ENCODE measurements at regions not wholly inside any gene's neighbourhood (a gene's known extent, or its start where the extent isn't known, plus 50 kb on each side); places are given as distances from the start of the nearest gene placed in this dataset.

DNA sequence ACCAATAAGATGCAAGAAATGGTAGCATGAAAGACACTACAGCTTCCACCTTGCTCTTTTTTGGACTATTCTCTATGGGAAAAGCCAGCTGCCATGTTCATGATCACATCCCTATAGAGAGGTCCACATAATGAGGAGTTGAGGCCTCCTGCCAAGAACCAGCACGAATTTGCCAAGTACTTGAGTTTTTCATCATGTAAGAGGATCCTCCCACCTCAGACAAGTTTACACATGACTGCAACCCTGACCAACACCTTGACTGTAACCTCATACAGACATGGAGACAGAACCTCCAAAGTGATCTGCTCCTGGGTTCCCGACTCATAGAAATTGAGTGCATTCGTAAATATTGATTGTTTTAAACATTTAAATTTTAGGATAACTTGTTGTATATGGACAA lies 135.2 kb upstream of the TSPAN5 start:
- Mint-ChIP-seq H3K36me3 (ENCODE audit: low read depth) (no peaks in the 10 kb centered on the region), H3K27me3 (no peaks in the 10 kb centered on the region), H3K4me3 (no peak overlapping the region), H3K4me1 (peaks cover 16% of the 10 kb centered on the region), H3K27ac (no peak overlapping the region), H3K9me3 (ENCODE audit: low read depth) (no peaks in the 10 kb centered on the region)
- ATAC-seq, result no peak
- ChIA-PET POLR2A (no interaction called here), CTCF (no interaction called here)
- intact Hi-C loops (cut with DNase I, micrococcal nuclease), result no loop called here
- no peak for DNase-seq

DNA sequence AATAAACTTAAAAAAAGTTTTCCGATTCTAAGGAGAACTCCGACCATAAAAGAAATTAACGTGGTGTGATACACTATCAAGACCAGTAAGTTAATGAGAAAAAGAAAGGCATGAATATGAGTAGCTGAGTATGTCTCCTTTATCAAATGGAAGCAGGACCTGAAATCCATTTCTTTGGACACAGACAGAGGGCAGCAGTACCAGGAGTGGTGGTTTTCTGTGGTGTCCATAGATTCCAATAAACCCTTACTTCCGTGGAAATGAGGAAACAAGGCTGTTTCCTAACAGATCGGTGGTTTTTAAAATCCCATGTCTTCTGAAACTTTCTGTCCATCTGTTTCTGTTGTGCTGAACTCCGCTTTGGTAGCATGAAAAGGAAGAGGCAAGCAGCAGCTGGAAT lies 128.5 kb upstream of the TSPAN5 start:
- DNase-seq, result no peak
- ATAC-seq, result no peak
- H3K36me3 Mint-ChIP-seq (ENCODE audit: low read depth), result no peaks in the 10 kb centered on the region
- no peak overlapping the region for H3K4me3 Mint-ChIP-seq
- H3K27me3 Mint-ChIP-seq, result no peaks in the 10 kb centered on the region
- ChIA-PET POLR2A (no interaction called here), CTCF (interaction anchor here (0.6 to 0.7 kb wide), 2 partner anchors 16 to 208 kb away, joined by 3 read pairs; no protein-coding TSS in a partner anchor)
- no peaks in the 10 kb centered on the region for H3K4me1 Mint-ChIP-seq
- H3K27ac Mint-ChIP-seq, result no peak overlapping the region
- intact Hi-C loops (cut with DNase I, micrococcal nuclease), result no loop called here
- H3K9me3 Mint-ChIP-seq (ENCODE audit: low read depth), result no peaks in the 10 kb centered on the region

DNA sequence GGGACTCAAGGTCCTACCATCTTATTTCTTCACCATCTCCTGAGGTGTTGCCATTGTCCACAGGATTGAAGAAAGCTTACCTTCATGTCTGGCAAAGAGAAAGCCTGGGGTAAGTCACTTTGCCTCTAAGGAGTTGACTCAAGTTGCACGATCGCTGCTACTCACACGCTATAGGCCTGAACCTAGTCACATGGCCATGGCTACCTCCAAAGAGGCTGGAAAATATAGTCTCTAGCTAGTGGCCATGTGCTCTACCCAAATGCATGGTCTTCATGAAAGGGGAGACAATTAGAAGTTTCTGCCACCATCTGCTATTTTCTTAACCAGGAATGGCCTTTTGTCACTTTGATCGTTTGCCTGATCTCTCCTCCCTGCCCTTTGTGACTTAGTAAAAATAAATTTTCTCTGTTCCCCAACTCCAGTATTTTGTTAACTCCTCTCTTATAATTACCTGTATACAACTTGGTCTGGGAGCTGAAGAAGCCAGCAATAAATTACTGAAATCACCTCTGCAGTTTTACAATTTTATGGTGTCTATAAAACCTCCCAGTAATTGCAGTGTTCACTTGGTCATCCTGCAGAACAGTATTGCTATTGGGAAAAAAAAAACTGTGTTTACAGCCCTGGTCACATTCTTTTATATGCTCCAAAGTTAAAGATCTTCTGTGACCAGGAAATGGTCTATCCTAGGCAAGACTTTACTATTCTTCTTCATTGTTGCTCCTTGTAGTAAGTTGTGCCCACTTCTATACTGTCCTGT lies 126.7 kb upstream of the TSPAN5 start:
- ATAC-seq, result no peak
- no peaks in the 10 kb centered on the region for H3K9me3 Mint-ChIP-seq (ENCODE audit: low read depth)
- ChIA-PET CTCF (no interaction called here), POLR2A (interaction anchor here (0.5 kb wide), 1 partner anchor 160 kb away, joined by 3 read pairs; no protein-coding TSS in a partner anchor)
- intact Hi-C loops (cut with DNase I, micrococcal nuclease), result no loop called here
- no peaks in the 10 kb centered on the region for H3K27me3 Mint-ChIP-seq
- no peaks in the 10 kb centered on the region for H3K4me1 Mint-ChIP-seq
- H3K27ac Mint-ChIP-seq, result no peak overlapping the region
- no peak overlapping the region for H3K4me3 Mint-ChIP-seq
- no peaks in the 10 kb centered on the region for H3K36me3 Mint-ChIP-seq (ENCODE audit: low read depth)
- no peak for DNase-seq

DNA sequence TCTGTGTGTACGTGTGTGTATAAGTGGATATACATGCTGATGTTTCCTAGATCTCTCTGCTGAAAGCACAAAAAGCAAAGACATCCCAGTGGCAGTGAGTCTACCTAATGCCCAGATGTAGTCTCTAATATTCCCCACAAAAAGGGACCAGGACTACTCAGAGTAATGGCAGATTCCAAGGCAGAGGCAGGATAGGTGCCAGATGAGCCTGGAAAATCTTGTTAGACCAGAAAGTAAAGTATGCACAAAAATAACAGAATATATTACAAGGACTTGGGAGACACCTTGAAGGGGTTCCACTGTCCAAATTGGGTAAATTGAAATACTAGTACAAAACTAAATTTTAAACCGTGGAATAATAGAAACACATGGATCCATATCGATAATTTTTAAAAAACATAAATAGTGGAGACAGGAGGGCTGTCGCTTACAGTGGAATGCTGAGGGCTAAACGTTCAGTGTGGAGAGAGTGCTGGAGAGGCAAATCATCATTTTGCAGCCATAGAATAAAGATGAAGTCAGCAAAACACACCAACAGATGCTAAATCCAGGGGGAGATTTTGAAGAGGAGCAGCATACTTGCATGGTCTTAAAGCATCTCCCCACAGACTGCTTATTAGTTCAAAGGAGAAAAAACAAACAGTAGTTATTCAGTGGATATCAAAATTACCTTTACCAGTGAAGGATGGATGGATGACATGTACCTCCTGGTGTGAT lies 123.4 kb upstream of the TSPAN5 start:
- Mint-ChIP-seq H3K27me3 (no peaks in the 10 kb centered on the region), H3K27ac (no peak overlapping the region), H3K4me1 (no peaks in the 10 kb centered on the region), H3K36me3 (ENCODE audit: low read depth) (no peaks in the 10 kb centered on the region), H3K9me3 (ENCODE audit: low read depth) (no peaks in the 10 kb centered on the region), H3K4me3 (no peak overlapping the region)
- no peak for ATAC-seq
- DNase-seq, result no peak
- ChIA-PET POLR2A (no interaction called here), CTCF (no interaction called here)
- intact Hi-C loops (cut with DNase I, micrococcal nuclease), result no loop called here

DNA sequence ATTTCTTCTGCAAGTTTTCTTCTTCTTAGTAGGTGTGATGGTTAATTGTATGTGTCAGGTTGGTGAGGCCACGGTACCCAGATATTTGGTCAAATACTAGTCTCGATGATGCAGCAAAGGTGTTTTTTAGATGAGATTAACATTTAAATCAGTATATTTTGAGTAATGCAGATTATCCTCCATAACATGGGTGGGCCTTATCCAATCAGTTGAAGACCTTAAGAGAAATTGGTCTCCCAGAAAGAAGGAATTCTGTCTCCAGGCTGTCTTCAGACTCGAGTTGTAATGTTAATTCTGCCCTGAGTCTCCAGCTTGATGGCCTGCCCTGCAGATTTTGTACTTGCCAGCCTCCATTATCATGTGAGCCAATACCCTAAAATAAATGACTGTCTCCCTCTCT lies 122.5 kb upstream of the TSPAN5 start:
- H3K9me3 Mint-ChIP-seq (ENCODE audit: low read depth), result no peaks in the 10 kb centered on the region
- POLR2A ChIA-PET, result no interaction called here
- H3K4me3 Mint-ChIP-seq, result no peak overlapping the region
- CTCF ChIA-PET, result no interaction called here
- intact Hi-C loops (cut with DNase I, micrococcal nuclease), result no loop called here
- no peaks in the 10 kb centered on the region for H3K4me1 Mint-ChIP-seq
- no peaks in the 10 kb centered on the region for H3K27me3 Mint-ChIP-seq
- no peak for ATAC-seq
- no peak for DNase-seq
- no peak overlapping the region for H3K27ac Mint-ChIP-seq
- no peaks in the 10 kb centered on the region for H3K36me3 Mint-ChIP-seq (ENCODE audit: low read depth)

DNA sequence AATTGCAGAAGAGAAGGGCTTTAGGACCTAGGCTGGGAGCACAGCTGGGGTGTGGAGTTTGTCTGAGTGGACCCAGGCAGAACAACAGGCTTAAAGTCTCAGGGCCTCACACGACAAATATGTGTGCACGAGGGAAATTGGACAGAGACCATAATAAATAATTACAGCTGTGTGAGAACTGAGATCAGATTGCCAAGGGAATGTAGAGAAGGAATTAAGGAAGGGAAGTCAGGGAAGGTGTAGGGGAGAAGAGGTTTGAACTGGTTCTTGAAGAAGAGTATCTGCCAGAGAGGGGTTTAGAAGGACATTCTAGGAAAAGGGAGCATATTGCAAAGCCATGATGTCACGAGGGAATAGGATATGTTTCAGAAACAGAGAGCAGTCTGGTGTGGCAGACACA lies 120.7 kb upstream of the TSPAN5 start:
- H3K36me3 Mint-ChIP-seq (ENCODE audit: low read depth), result no peaks in the 10 kb centered on the region
- intact Hi-C loops (cut with DNase I, micrococcal nuclease), result no loop called here
- H3K4me3 Mint-ChIP-seq, result no peak overlapping the region
- peaks cover 2% of the 10 kb centered on the region for H3K9me3 Mint-ChIP-seq (ENCODE audit: low read depth)
- no peak overlapping the region for H3K27ac Mint-ChIP-seq
- DNase-seq, result no peak
- H3K4me1 Mint-ChIP-seq, result no peaks in the 10 kb centered on the region
- ATAC-seq, result no peak
- ChIA-PET CTCF (interaction anchor here (0.6 kb wide), 1 partner anchor 632 kb away, joined by 3 read pairs; no protein-coding TSS in a partner anchor), POLR2A (no interaction called here)
- no peaks in the 10 kb centered on the region for H3K27me3 Mint-ChIP-seq

DNA sequence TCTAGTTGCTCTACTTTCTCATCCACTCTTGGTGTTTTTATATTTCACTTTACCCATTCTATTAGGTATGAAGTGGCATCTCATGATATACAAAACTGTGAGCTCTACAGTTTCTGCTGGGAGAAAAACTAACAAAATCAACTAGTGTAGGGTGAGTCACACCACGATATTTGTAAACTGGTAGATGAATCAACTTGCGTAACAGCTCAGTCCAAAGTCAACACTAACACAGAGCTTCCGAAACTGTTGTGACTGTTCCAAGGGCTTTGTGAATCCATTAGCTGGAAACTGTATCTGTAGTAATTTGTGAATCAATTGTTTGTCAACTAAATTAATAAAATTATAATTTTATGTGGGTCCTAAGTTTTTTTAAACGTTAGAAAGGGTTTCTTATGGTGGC lies 119.8 kb upstream of the TSPAN5 start:
- Mint-ChIP-seq H3K9me3 (ENCODE audit: low read depth) (peaks cover 2% of the 10 kb centered on the region), H3K27ac (no peak overlapping the region), H3K4me1 (no peaks in the 10 kb centered on the region), H3K4me3 (no peak overlapping the region), H3K27me3 (no peaks in the 10 kb centered on the region), H3K36me3 (ENCODE audit: low read depth) (no peaks in the 10 kb centered on the region)
- POLR2A ChIA-PET, result interaction anchor here (0.5 kb wide), 1 partner anchor 424 kb away, joined by 3 read pairs; no protein-coding TSS in a partner anchor
- no peak for ATAC-seq
- DNase-seq, result no peak
- CTCF ChIA-PET, result interaction anchor here (0.8 kb wide), 1 partner anchor 310 kb away, joined by 3 read pairs; no protein-coding TSS in a partner anchor
- intact Hi-C loops (cut with DNase I, micrococcal nuclease), result no loop called here

DNA sequence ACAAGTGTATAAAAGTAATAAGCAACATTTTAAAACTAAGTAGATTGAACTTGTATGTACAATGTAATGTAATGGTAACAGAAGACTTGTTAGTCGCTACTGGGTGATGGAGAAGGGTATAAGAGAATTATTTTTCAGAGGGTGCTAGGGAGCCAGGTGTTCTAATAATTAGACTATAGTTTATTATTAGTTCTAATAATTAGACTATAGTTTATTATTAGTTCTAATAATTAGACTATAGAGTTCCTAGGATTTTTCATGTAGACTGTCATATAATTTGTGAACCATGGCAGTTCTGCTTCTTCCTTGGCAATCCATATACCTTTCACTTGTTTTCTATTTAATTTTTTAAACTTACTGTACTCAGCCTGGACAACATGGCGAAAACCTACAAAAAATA lies 117.3 kb upstream of the TSPAN5 start:
- H3K36me3 Mint-ChIP-seq (ENCODE audit: low read depth), result no peaks in the 10 kb centered on the region
- H3K27me3 Mint-ChIP-seq, result no peaks in the 10 kb centered on the region
- H3K9me3 Mint-ChIP-seq (ENCODE audit: low read depth), result peaks cover 3% of the 10 kb centered on the region
- H3K27ac Mint-ChIP-seq, result no peak overlapping the region
- DNase-seq (no peak), ATAC-seq (no peak)
- H3K4me3 Mint-ChIP-seq, result no peak overlapping the region
- ChIA-PET POLR2A (no interaction called here), CTCF (interaction anchor here (0.5 kb wide), 1 partner anchor 14 kb away, joined by 3 read pairs; no protein-coding TSS in a partner anchor)
- H3K4me1 Mint-ChIP-seq, result no peaks in the 10 kb centered on the region
- intact Hi-C loops (cut with DNase I, micrococcal nuclease), result no loop called here

DNA sequence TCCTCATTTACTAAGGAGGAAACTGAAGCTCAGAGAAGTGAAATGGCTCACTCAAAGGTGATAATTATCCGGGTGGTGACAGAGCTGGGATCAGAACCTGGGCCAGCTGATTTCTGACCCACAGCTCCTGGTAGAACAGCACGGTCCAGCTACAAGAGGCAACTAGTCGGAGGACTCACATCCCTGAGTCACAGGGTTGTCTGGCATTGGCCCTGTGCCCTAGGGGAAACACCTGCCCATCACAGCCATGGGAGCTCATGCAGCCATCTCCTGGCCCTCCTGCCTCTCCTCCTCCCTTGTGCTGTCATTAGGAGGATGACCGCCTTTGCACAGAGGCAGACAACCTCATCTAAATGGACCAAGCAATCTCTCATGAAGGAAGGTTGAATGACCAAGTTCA lies 115.2 kb upstream of the TSPAN5 start:
- ChIA-PET CTCF (interaction anchor here (0.6 kb wide), 1 partner anchor 286 kb away, joined by 3 read pairs; no protein-coding TSS in a partner anchor), POLR2A (no interaction called here)
- ATAC-seq, result no peak
- Mint-ChIP-seq H3K27ac (no peak overlapping the region), H3K36me3 (ENCODE audit: low read depth) (no peaks in the 10 kb centered on the region), H3K4me3 (no peak overlapping the region), H3K4me1 (no peaks in the 10 kb centered on the region), H3K9me3 (ENCODE audit: low read depth) (peaks cover 14% of the 10 kb centered on the region), H3K27me3 (no peaks in the 10 kb centered on the region)
- intact Hi-C loops (cut with DNase I, micrococcal nuclease), result no loop called here
- DNase-seq, result no peak

DNA sequence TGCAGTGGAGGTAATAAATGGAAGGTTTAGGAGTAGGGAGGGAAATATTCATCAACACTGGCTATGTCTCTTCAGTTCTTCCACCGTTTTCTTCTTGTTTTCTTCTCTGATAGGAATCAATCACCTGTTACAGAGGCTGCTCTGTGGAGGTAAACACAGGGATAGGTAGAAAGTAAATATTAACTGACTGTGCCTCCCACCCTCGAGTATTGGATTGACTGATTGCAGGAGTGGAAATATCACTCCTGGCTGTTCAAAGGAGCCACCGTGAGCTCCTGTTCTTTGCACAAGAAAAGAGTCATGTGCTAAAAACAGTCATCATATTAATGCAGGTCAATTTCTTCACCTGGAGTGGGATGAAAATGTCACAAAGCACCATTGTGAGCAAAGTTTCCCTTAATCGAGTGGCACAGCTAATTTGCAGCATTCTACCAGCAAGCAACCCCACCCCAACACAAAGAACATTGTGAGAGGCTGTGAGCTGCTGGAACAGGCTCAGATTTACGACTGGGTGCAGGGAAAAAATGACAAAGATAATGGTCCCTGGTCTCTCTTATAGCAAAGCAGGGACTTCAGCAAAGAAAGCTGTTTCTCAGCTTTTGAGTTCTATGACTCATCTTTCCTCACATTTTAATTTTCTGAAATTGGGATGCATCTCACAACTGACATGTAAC lies 113.7 kb upstream of the TSPAN5 start:
- ChIA-PET CTCF (no interaction called here), POLR2A (no interaction called here)
- no peaks in the 10 kb centered on the region for H3K4me1 Mint-ChIP-seq
- intact Hi-C loops (cut with DNase I, micrococcal nuclease), result no loop called here
- DNase-seq, result no peak
- H3K36me3 Mint-ChIP-seq (ENCODE audit: low read depth), result no peaks in the 10 kb centered on the region
- no peak overlapping the region for H3K4me3 Mint-ChIP-seq
- H3K9me3 Mint-ChIP-seq (ENCODE audit: low read depth), result peaks cover 14% of the 10 kb centered on the region
- no peak for ATAC-seq
- H3K27me3 Mint-ChIP-seq, result no peaks in the 10 kb centered on the region
- H3K27ac Mint-ChIP-seq, result no peak overlapping the region

DNA sequence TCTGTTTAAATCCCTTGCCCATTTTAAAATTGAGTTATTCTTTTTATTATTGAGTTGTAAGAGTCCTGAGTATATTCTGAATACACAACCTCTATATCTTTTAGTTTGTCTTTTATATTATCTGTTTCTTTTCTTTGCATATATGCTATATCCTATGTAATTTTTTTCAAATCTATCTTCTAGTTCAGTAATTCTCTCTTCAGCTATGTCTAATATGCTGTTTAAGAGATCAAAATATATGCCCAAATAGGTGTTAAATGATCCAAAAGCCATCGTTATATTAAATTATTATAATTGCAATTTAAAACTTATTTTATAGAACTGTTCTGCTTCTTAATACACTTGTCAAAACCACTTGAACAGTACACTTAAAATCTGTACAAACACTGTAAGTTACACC lies 107.4 kb upstream of the TSPAN5 start:
- CTCF ChIA-PET, result no interaction called here

More for the DNA sequence above, 107.4 kb upstream of the TSPAN5 start:
- Mint-ChIP-seq H3K4me1 (no peaks in the 10 kb centered on the region), H3K9me3 (ENCODE audit: low read depth) (peaks cover 24% of the 10 kb centered on the region), H3K4me3 (no peak overlapping the region), H3K27me3 (no peaks in the 10 kb centered on the region), H3K36me3 (ENCODE audit: low read depth) (peaks cover 4% of the 10 kb centered on the region), H3K27ac (no peak overlapping the region)
- intact Hi-C loops (cut with DNase I, micrococcal nuclease), result no loop called here
- ATAC-seq, result no peak
- no peak for DNase-seq
- POLR2A ChIA-PET, result no interaction called here

Data from activated CD4-positive, alpha-beta T cell treated with anti-CD3 and anti-CD28 coated beads for 36 hours (primary cell).